H4 (cell line): ENCODE measurements at regions not wholly inside any gene's neighbourhood (a gene's known extent, or its start where the extent isn't known, plus 50 kb on each side); places are given as distances from the start of the nearest gene placed in this dataset.

ENCODE experiments used
- DNase-seq: peaks from one replicate; pipeline ENCODE4 v3.0.0-alpha.2; 2015; ENCODE audit warnings: low spot score

DNA sequence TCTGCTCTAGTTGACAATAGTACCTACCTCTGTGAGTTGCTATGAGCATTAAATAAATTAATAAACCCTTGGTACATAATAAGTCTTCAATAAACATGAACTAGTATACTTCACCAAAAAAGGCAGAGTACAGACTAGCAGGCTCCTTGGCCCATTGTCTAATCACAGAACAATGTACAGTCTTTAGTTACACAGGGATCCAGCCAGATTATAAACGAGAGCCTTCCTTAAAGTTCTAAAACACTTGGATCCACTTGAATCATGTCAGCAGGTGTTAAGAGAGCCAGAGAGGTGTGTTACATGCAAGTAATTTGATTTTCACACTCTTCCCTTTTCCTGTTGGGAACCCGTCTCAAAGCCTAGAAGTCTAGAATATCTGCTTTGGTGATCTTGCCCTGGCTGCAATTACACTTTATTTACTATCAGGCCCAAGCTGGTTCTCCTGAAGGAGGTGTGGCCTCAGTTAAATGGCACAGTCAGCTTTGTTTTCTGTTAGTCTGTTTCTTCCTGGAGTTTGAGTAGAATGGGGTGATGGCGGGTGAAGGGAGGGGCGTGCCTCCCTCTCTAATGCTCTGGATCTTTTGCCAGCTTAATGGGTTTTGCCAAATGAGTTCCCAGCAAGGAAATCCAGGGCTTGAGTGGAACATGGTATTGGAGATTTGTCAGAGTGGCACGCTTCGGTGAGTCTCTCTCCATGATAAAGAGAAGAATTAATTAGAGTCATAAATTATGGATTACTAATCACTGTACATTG is 570.9 kb upstream of the CAMK1G start:
- no peak for DNase-seq

- no peak for DNase-seq
These were observed 568.4 kb upstream of the CAMK1G start for GRCh38 chr1:209015092-209015491.

- DNase-seq: no peak
These were observed 561.9 kb upstream of the CAMK1G start for GRCh38 chr1:209021622-209022021.

DNA sequence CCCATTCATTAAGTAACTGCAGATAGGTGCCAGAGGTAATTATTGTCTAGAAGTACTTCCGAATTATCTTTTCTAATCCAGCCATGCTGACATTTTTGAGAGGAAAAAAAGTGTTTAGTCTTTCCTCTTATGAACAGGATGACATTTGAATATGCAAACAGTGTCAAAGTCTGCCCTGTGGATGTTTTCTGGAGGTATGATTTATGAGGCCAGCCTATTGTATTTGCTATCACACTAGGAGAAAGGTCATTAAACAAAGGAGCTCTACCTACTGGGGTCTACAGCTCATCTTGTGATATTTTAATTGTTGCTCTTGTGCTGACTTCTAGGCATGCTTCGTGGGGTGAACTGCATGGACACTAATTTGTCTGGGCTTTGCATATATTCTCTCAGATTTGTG is 559.7 kb upstream of the CAMK1G start:
- DNase-seq: no peak

DNA sequence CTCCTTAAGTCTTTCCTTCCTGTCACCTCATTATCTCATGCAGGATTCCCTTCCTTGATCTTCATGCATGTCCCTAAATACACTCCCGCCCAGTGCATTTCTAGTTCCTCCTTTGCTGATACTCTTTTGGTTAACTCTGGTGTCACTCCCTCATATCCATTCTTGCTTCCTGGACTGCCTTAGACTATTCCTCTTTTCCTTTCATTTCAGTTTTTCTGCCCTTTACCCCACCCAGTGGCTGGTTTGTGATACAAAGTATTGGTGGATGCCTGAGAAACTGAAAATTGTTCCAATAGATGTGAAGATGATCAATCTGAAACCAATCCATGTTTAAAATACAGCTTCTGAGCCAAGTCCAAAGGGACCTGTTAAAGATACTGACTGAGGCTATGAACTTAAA is 553.8 kb upstream of the CAMK1G start:
- no peak for DNase-seq

DNA sequence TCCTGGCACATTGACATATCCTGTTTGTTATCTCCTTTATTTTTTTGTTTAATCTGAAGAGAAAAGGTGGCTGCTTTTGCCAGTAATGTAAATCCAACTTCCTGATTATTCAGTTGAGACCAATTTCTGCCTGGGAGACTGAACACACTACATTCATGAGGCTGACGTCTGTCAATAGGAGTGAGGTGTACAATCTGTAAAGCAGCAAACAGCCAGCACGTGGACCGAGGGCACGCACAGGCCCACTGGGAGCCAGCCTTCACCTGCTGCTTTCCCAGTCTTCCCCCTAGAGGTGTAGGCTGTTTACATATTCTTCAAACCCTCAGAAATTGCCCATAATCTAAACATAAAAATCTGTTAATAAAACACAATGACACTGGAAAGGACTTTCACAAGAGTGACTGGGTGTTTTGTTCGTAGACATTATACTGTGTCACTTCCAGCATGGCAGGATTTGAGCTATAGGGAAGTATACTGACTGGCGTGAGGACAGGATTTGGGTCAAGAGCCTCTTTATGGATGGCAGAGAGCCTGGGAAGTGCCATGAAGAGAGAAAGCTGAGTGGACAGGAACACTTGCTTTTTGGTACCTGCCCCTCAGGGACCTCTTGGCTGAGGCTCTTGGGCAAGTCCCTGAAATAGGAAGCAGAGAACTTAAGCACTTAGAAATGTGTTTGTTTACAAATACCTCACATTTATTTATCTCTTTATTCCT is 552.9 kb upstream of the CAMK1G start:
- DNase-seq: no peak

DNA sequence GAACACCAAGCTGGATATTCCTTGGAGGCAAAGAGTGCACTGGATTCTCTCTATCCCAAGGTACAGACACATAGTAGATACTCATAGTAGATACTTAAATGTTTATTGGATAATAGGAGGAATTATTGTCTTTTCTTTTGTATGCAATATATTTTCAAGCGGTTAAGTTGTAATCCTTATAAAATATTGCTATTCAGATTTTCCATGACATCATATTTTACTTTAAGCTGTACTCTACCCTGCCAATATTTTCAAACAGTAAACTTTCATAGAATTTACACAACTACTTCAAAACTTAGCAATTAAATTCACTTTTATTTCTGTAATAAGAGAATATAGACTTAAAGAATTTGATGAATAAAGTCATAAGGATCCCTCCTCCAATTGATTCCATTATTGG is 546.5 kb upstream of the CAMK1G start:
- no peak for DNase-seq

DNA sequence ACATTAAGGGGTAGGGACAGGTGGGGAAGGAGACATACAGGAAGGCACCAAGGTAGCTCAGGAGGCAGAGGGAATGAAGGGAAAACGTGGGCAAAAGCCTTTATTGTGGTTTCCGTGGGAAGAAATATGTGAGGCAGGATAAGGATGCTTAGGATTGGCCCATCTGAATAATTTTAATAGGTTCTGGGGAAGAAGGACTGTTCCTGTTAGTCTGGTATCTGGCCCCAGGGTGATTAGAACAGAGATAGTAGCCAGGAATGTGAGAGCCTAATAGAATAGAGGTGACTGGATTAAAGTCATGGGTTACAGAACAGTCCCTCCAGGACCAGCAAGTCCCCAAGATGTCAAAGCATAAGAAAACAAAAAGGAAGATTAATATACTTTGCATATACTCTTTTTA is 545.2 kb upstream of the CAMK1G start:
- no peak for DNase-seq

DNA sequence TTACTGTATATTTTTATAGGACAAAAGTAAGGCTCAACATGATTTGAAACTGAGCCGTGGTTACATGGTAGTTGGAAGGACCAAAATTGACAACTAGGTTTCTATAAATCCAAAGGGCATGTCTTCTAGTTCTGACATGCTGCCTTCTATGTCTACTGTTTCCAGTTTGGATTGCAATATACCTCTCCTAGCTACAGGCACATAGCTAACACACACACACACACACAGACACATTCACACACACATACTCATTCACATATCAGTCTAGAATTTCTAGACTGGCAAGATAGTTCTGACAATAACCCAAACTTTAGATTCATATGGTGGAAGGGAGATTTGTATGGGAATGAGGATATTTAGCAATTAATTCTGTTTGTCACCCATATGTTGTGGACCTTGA is 544.8 kb upstream of the CAMK1G start:
- DNase-seq: no peak

DNA sequence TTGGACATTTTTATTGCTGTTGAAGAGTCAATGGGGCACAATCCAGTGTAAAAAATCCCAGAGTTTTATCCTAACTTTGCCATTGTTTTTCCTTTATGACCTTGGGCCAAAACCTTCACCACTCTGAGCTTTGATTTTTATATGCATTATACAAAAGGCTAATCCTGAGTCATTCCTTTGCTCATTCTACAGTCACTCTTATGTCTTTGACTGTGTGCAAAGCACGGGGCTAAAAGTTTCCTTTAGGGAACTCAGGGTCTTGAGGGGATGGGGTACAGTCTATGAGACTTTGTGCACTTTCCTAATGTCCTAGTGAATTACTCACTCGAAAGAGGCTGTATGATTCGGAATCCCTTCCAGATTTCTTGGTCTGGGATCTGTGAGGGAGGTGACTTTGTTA is 543.2 kb upstream of the CAMK1G start:
- no peak for DNase-seq

DNA sequence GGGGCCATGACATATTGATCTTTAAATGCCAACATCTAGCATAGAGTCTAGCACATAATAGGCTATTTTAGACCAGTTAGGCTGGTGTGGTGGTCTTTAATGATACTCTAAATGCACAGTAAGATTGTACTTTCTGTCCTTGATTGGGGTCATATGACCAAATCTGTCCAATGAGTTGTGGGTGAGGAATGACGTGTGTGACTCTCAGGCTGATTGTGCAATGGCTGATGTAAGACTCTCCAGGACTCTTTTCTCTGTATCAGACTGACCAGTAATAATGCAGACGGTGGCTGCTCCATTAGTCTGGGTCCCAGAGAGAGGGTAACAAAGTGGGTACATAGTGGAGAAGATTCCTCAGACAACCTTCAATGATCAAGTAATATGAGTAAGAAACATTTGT is 541.6 kb upstream of the CAMK1G start:
- DNase-seq: peak; percentile 20

- DNase-seq: no peak
These were observed 541.1 kb upstream of the CAMK1G start for GRCh38 chr1:209042413-209042812.

DNA sequence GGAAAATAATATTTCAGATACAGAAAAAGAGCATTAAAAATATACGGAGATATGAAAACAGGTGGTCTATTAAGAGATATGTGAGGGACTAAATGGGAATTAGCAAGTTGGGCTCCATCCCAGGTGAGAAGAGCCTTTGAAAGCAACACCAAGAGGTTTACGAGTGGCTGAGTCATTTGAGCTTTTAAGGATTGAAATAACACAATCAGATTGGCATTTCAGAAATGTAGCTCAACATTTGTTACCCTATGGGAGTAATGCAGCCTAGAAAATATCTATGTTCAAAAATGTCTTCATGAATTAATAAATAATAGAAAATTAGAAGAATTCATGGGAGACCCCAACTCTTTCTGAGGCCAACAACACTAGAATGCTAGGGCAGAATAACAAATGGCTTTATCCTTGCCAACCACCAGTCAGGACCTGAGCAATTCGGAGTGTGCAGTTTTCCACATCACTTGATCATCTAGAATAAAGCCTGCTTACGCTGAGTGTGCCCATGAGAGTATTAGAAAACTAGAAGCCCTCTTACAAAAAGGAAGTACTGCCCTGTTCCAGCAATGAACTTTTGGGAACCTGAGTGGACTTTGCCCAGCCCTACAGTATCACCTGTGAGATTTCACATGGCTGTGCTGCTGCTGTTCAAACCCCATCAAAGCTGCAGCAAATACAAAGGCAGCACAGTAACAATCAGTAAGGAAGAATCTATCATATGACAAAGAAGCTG is 538.0 kb upstream of the CAMK1G start:
- DNase-seq: peak; percentile 9

DNA sequence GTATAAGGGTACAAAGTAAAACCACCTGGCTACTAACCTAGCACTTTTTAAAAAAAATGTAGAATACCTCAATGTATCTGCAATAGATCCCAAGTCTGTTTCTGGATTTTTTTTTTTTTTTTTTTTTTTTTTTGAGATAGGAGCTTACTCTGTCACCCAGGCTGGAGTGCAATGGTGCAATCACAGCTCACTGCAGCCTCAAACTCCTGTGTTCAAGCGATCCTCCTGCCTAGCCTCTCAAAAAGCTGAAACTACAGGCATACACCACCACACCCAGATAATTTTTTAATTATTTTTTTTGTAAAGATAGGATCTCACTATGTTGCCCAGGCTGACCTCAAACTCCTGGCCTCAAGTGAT is 537.5 kb upstream of the CAMK1G start:
- DNase-seq: no peak

DNA sequence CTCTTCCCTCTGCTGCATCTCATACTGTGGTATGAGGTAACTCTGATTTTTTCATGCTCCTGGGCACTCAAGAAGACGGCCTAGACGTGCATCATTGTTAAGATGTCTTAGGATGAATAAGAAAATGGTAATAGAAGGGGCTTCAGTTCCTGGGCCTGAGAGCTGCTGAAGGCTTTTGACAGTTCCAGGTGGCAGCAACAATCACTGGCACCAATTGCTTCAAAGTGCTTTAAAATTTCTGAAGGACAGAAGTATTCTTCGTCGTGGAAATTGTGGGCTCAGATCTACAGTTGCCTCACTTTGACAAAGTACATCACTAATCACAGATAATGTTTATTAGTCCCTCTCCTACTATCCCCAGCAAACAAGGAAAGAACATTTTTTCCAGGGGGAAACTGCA is 536.6 kb upstream of the CAMK1G start:
- DNase-seq: no peak

DNA sequence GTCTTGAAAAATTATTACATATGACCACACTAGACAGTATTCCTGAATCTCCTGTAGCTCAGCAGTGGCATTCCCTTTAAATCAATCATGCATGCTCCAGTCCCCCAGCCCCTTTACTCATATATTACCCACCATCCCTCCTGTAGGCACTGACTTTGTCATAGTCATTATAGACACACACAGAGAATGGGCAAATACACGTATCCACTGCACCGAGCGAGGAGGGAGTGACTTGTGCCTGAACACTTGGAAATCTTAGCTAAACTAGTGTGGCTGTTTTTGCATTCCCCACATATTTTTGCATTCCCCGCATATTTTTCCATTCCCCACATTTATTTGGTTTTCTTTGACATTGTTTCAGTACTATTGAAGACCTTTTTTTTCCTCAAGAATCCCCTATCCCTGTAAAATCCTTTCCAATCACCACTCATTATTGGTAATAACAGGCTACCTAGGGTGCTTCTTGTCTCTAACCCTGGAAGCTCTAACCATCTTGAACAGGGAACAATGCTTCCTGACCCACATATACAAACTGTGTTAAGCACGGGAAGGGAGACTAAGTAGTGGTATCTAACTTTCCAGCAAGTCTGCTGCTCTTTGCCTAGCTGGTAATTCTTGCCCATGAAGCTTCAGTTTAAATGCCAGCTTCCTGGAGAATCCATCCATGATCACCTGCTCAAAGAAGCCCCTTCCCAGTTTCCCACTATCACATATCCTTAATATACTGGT is 534.4 kb upstream of the CAMK1G start:
- DNase-seq: peak; percentile 31

DNA sequence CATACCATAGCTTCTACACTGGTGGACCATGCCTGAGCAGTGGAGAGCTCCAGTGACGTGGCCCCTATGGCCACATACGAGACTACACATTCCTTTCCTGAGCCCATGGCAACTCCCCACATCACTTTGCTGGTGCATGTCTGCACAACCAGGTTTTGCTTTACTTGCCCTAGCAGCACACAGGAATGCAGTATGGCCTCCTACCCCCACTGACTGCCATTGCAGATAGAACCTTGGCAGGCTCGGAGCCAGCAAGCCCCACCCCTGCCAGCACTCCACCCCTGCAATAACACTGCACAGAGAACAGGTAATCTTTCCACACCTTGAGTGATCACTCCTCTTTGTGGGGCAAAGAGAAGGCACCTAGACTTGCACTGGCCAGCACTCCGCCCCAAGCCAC is 531.9 kb upstream of the CAMK1G start:
- no peak for DNase-seq

GRCh38 chr1:209053587-209053986 is 529.9 kb upstream of the CAMK1G start:
- DNase-seq: no peak

DNA sequence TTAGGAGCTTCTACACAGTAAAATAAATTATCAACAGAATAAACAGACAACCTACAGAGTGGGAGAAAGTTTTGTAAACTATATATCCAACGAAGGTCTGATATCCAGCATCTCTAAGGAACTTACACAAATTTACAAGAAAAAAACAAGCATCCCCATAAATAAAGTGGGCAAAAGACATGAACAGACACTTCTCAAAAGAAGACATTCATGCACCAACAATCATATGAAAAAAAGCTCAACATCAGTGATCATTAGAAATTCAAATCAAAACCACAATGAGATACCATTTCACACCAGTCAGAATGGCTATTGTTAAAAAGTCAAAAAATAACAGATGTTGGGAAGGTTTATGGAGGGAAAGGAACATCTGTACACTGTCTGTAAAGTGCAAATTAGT is 526.4 kb upstream of the CAMK1G start:
- no peak for DNase-seq

DNA sequence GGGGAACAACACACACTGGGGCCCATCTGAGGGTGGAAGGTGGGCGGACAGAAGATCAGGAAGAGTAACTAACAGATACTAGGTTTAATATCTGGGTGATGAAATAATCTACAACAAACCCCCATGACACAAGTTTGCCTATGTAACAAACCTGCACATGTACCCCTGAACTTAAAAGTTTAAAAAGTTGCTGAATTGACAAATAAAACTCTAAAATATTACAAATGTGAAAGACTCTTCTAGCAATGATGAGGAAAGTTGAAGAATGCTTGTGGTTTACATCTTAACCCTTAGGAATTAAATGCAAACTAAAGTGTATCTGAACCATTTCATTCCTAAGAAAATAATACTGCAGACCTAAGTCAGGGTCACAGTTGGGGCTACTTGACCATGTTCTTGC is 525.6 kb upstream of the CAMK1G start:
- no peak for DNase-seq

DNA sequence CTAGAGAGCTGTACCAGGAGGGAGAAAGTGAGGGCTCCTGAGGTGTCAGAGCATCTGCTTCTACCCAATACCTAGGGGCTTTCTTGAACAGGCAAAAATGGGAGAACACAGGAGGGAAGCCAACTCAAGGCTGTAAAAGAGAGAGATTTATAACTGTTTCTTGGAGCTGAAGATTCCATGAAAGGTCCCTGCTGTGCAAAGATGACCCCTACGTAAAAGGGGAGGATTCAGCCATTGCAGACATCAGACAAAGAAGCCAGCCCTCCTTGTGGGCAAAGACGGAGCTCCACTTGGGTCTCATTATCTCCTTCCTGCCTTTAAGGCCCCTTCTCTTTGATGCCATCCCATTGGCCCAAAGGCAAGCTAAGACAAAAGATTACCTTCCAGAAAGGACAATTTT is 524.1 kb upstream of the CAMK1G start:
- DNase-seq: no peak

- DNase-seq: no peak
These were observed 523.5 kb upstream of the CAMK1G start for GRCh38 chr1:209059981-209060380.
